Natural killer cell (primary cell): ENCODE measurements at regions not wholly inside any gene's neighbourhood (a gene's known extent, or its start where the extent isn't known, plus 50 kb on each side); places are given as distances from the start of the nearest gene placed in this dataset.

Source experiments
- ATAC-seq, 3 donors: fragments of 150-1000 bp in 2 of 3; fragments of 200-7000 bp in 1 of 3; cut with Tn5 transposase; 1 replicate in 1 of 3; 2 replicates in 2 of 3; pipeline ENCODE4 v1.10.0; 2021; ENCODE audit warnings: mild to moderate bottlenecking in 2 of 3, moderate library complexity in 2 of 3
- DNase-seq, 2 donors: peaks; one replicate each; pipeline versions ENCODE4 v3.0.0 to v3.0.0-alpha.2; 2013 to 2021; ENCODE audit warnings: mixed read lengths in 1 of 2
- H3K27ac ChIP-seq: one replicate; pipeline ENCODE4 v1.5.1; 2013; ENCODE audit warnings: mild to moderate bottlenecking, low read length
- H3K27me3 ChIP-seq: one replicate; pipeline ENCODE4 v1.6.1; 2013; ENCODE audit warnings: low read length; ENCODE audit not compliant: control insufficient read depth, insufficient read depth
- H3K36me3 ChIP-seq: one replicate; pipeline ENCODE4 v1.6.1; 2013; ENCODE audit warnings: low read length; ENCODE audit not compliant: control insufficient read depth, insufficient read depth
- H3K4me1 ChIP-seq: one replicate; pipeline ENCODE4 v1.6.1; 2013; ENCODE audit warnings: low read length; ENCODE audit not compliant: control insufficient read depth, insufficient read depth
- H3K4me3 ChIP-seq: one replicate; pipeline ENCODE4 v1.5.1; 2013; ENCODE audit warnings: low read length
- H3K9me3 ChIP-seq: one replicate; pipeline ENCODE4 v1.6.1; 2013; ENCODE audit warnings: low read length; ENCODE audit not compliant: control insufficient read depth, insufficient read depth
- H3K27ac Mint-ChIP-seq, 2 donors: one replicate each; pipeline ENCODE4 v1.8.0; 2022; ENCODE audit warnings: mild to moderate bottlenecking in 2 of 2, mixed read lengths in 2 of 2, moderate library complexity in 1 of 2
- H3K27me3 Mint-ChIP-seq, 2 donors: one replicate each; pipeline ENCODE4 v1.8.0; 2022; ENCODE audit warnings: low read depth in 2 of 2, mixed read lengths in 2 of 2
- H3K36me3 Mint-ChIP-seq: one replicate; pipeline ENCODE4 v1.8.0; 2022; ENCODE audit warnings: mixed read lengths
- H3K4me1 Mint-ChIP-seq, 2 donors: one replicate each; pipeline ENCODE4 v1.8.0; 2022; ENCODE audit warnings: mixed read lengths in 2 of 2
- H3K4me3 Mint-ChIP-seq: one replicate; pipeline ENCODE4 v1.8.0; 2022; ENCODE audit warnings: mild to moderate bottlenecking, moderate library complexity, mixed read lengths
- H3K9me3 Mint-ChIP-seq, 2 donors: one replicate each; pipeline ENCODE4 v1.8.0; 2022; ENCODE audit warnings: mixed read lengths in 2 of 2
- WGBS: methylation state at CpG from one replicate; pipeline ENCODE4 v1.1.7; 2013; ENCODE audit warnings: missing lambda C conversion rate; ENCODE audit not compliant: insufficient coverage; 5-methylcytosine and 5-hydroxymethylcytosine counted together
- intact Hi-C: fragments of 100-400 bp; cut with micrococcal nuclease; formaldehyde crosslinking; loops from one replicate; pipeline ENCODE4 v1.14.2; 2022
- TF ChIP-seq, protein P1 (sequence below): fragments of 200-600 bp; IDR thresholded peaks from one replicate; pipeline ENCODE4 v1.8.0; 2022; ENCODE audit warnings: antibody characterized with exemption

DNA sequence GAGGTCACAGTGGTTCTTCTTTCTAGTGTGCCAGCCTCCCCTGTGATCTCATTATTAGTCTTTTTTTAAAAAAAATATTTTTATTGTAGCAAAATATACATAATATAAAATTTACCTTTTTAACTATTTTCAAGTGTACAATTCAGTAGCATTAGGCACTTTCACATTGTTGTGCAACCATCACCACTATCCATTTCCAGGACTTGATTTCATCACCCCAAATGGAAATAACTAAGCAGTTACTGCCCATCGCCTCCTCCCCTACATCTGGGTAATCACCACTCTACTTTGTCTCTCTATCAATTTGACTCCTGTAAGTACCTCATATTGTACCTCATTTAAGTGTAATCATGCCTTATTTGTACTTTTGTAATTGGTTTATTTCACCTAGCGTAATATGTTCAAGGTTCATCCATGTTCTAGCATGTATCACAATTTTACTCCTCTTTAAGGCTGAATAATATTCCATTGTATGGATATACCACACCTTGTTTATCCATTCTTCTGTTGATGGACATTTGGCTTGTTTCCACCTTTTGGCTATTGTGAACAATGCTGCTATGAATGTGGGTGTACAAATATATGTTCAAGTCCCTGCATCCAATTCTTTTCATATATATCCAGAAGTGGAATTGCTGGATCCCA, 68.6 kb upstream of the FYN start:
- Histone ChIP-seq H3K4me1 (no peaks in the 10 kb centered on the region), H3K4me3 (no peak overlapping the region), H3K9me3 (no peaks in the 10 kb centered on the region), H3K27me3 (no peaks in the 10 kb centered on the region), H3K27ac (no peak overlapping the region), H3K36me3 (no peaks in the 10 kb centered on the region)
- no peak overlapping the region for H3K4me3 Mint-ChIP-seq
- intact Hi-C loops, result no loop called here
- no peak overlapping the region for H3K27ac Mint-ChIP-seq
- peaks cover 0 to 3% of the 10 kb centered on the region in 2 donors for H3K9me3 Mint-ChIP-seq
- peaks cover 5 to 16% of the 10 kb centered on the region in 2 donors for H3K27me3 Mint-ChIP-seq
- DNase-seq (no peak), ATAC-seq (no peak)
- no peaks in the 10 kb centered on the region for H3K36me3 Mint-ChIP-seq
- WGBS, result 94% methylated on average over 1 of the region's 2 CpGs
- H3K4me1 Mint-ChIP-seq, result no peaks in the 10 kb centered on the region
- TF ChIP-seq, protein P1, sequence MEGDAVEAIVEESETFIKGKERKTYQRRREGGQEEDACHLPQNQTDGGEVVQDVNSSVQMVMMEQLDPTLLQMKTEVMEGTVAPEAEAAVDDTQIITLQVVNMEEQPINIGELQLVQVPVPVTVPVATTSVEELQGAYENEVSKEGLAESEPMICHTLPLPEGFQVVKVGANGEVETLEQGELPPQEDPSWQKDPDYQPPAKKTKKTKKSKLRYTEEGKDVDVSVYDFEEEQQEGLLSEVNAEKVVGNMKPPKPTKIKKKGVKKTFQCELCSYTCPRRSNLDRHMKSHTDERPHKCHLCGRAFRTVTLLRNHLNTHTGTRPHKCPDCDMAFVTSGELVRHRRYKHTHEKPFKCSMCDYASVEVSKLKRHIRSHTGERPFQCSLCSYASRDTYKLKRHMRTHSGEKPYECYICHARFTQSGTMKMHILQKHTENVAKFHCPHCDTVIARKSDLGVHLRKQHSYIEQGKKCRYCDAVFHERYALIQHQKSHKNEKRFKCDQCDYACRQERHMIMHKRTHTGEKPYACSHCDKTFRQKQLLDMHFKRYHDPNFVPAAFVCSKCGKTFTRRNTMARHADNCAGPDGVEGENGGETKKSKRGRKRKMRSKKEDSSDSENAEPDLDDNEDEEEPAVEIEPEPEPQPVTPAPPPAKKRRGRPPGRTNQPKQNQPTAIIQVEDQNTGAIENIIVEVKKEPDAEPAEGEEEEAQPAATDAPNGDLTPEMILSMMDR, result no peak

DNA sequence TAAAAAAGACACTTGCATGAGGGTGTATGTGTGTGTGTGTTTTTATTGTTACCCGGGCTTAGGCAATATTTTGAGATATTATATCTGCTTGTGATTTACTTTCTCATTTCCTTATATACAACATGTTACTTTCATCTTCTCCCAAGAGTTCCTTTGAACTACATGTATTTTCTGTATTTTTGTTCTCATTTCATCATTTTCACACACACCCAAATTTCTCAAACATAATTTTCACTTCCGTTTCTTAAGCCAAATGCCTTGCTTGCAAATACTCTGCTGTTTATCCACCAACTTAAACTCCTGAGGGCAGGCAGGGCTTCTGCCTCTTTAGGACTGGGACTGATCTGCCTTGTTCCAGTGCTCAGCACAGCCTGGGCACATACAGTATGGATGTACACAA, 69.3 kb upstream of the FYN start:
- WGBS, result 79% methylated on average over 1 of the region's 2 CpGs
- Mint-ChIP-seq H3K4me1 (no peaks in the 10 kb centered on the region), H3K36me3 (no peaks in the 10 kb centered on the region), H3K27me3 (peaks cover 5 to 16% of the 10 kb centered on the region in 2 donors), H3K4me3 (no peak overlapping the region), H3K27ac (no peak overlapping the region), H3K9me3 (peaks cover 0 to 3% of the 10 kb centered on the region in 2 donors)
- intact Hi-C loops, result no loop called here
- no peaks in the 10 kb centered on the region for H3K4me1 ChIP-seq
- no peak for DNase-seq
- no peak overlapping the region for H3K4me3 ChIP-seq
- ATAC-seq, result no peak
- no peak overlapping the region for H3K27ac ChIP-seq
- no peaks in the 10 kb centered on the region for H3K9me3 ChIP-seq
- H3K36me3 ChIP-seq, result no peaks in the 10 kb centered on the region
- no peaks in the 10 kb centered on the region for H3K27me3 ChIP-seq
- TF ChIP-seq, protein P1, result no peak

- H3K27ac ChIP-seq, result no peak overlapping the region
- TF ChIP-seq, protein P1, result no peak
- DNase-seq (no peak), ATAC-seq (no peak)
- intact Hi-C loops, result no loop called here
- H3K9me3 ChIP-seq, result no peaks in the 10 kb centered on the region
- H3K27me3 ChIP-seq, result no peaks in the 10 kb centered on the region
- peaks cover 0 to 3% of the 10 kb centered on the region in 2 donors for H3K9me3 Mint-ChIP-seq
- H3K4me1 Mint-ChIP-seq, result no peaks in the 10 kb centered on the region
- no peaks in the 10 kb centered on the region for H3K4me1 ChIP-seq
- no peak overlapping the region for H3K4me3 ChIP-seq
- WGBS, result 90% methylated on average over 3 of the region's 3 CpGs
- no peak overlapping the region for H3K4me3 Mint-ChIP-seq
- H3K36me3 Mint-ChIP-seq, result no peaks in the 10 kb centered on the region
- H3K36me3 ChIP-seq, result no peaks in the 10 kb centered on the region
- peaks cover 5 to 19% of the 10 kb centered on the region in 2 donors for H3K27me3 Mint-ChIP-seq
- no peak overlapping the region for H3K27ac Mint-ChIP-seq
Measured at GRCh38 chr6:111943266-111943665, 70.0 kb upstream of the FYN start.

DNA sequence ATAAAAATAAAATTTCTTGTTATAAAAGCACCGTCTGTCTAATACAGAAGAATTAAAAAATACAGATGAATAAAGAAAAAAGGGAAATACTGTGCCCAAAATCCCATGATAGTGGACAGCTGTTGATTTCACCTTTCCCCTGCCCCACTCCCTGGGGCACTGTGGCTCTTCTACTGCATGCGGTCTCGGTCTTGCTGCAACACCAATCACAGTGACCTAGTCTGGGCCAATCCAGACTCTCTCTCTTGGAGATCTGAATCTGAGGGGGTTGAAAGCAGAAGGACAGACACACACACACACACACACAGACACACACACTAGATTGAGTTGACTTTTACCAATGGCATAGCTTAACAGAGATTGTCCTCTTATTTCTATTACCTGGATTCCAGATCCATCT, 70.5 kb upstream of the FYN start:
- Mint-ChIP-seq H3K36me3 (no peaks in the 10 kb centered on the region), H3K4me1 (no peaks in the 10 kb centered on the region), H3K27ac (no peak overlapping the region), H3K4me3 (no peak overlapping the region), H3K27me3 (peaks cover 5 to 23% of the 10 kb centered on the region in 2 donors), H3K9me3 (peaks cover 0 to 3% of the 10 kb centered on the region in 2 donors)
- ATAC-seq (no peak), DNase-seq (no peak)
- no peaks in the 10 kb centered on the region for H3K9me3 ChIP-seq
- TF ChIP-seq, protein P1, result no peak
- H3K4me1 ChIP-seq, result no peaks in the 10 kb centered on the region
- no peaks in the 10 kb centered on the region for H3K27me3 ChIP-seq
- WGBS, result 92% methylated on average over 3 of the region's 3 CpGs
- no peak overlapping the region for H3K4me3 ChIP-seq
- H3K36me3 ChIP-seq, result no peaks in the 10 kb centered on the region
- intact Hi-C loops, result no loop called here
- no peak overlapping the region for H3K27ac ChIP-seq
